Osteocyte (in vitro differentiated cells): ENCODE measurements at regions not wholly inside any gene's neighbourhood (a gene's known extent, or its start where the extent isn't known, plus 50 kb on each side); places are given as distances from the start of the nearest gene placed in this dataset.
A peak's percentile ranks its signal among the peaks of the same experiment; 100 is the strongest.

Experiments
- DNase-seq: peaks from one replicate; pipeline ENCODE4 v3.0.0; 2021; ENCODE audit warnings: mixed read lengths; ENCODE audit not compliant: unreplicated experiment; ENCODE audit errors: extremely low spot score
- H3K27ac Mint-ChIP-seq: one replicate; pipeline ENCODE4 v1.8.0; 2021; ENCODE audit warnings: mild to moderate bottlenecking, mixed read lengths; ENCODE audit not compliant: unreplicated experiment
- H3K27me3 Mint-ChIP-seq: one replicate; pipeline ENCODE4 v1.8.0; 2021; ENCODE audit warnings: mixed read lengths; ENCODE audit not compliant: unreplicated experiment
- H3K36me3 Mint-ChIP-seq: one replicate; pipeline ENCODE4 v1.8.0; 2021; ENCODE audit warnings: mixed read lengths; ENCODE audit not compliant: unreplicated experiment
- H3K4me1 Mint-ChIP-seq: one replicate; pipeline ENCODE4 v1.8.0; 2021; ENCODE audit warnings: mixed read lengths; ENCODE audit not compliant: unreplicated experiment
- H3K4me3 Mint-ChIP-seq: one replicate; pipeline ENCODE4 v1.8.0; 2021; ENCODE audit warnings: mild to moderate bottlenecking, moderate library complexity, mixed read lengths; ENCODE audit not compliant: unreplicated experiment
- H3K9me3 Mint-ChIP-seq: one replicate; pipeline ENCODE4 v1.8.0; 2021; ENCODE audit warnings: mixed read lengths; ENCODE audit not compliant: unreplicated experiment
- CTCF ChIP-seq: fragments of 200-600 bp; sonication (generic); IDR thresholded peaks from 2 replicates; pipeline ENCODE4 v1.5.0; 2021; ENCODE audit warnings: antibody characterized with exemption, mild to moderate bottlenecking, moderate library complexity

DNA sequence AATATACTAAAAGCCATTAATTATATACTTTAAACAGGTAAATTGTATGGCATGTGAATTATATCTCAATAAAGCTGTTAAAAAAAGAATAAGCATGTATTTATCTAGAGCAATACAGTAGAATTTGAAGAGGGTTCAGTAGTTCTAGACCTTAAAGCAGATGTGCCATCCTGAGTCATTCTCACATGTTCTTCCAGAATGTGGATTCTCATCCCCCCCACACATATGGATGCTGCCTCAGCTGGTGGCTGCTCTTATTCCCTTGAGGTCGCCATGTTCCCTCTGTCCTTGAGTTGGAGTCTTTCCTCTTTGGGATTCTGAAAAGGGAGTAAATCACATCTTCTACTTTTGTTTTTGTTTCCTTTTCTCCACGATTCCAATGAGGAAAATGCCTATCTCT is 321.3 kb downstream of the AEBP2 start:
- peaks cover 3% of the 10 kb centered on the region for H3K36me3 Mint-ChIP-seq
- DNase-seq = no peak
- no peak for TF ChIP-seq CTCF
- H3K27ac Mint-ChIP-seq = peak overlapping the region; percentile 31
- no peak overlapping the region for H3K4me3 Mint-ChIP-seq
- peaks cover 16% of the 10 kb centered on the region for H3K9me3 Mint-ChIP-seq
- peaks cover 52% of the 10 kb centered on the region for H3K4me1 Mint-ChIP-seq
- H3K27me3 Mint-ChIP-seq = no peaks in the 10 kb centered on the region

- Mint-ChIP-seq H3K9me3 (peaks cover 16% of the 10 kb centered on the region), H3K4me1 (peaks cover 44% of the 10 kb centered on the region), H3K36me3 (peaks cover 3% of the 10 kb centered on the region), H3K27ac (no peak overlapping the region), H3K4me3 (no peak overlapping the region), H3K27me3 (no peaks in the 10 kb centered on the region)
- TF ChIP-seq CTCF = no peak
- no peak for DNase-seq
These were observed 322.2 kb downstream of the AEBP2 start for GRCh38 chr12:19761463-19761862.

DNA sequence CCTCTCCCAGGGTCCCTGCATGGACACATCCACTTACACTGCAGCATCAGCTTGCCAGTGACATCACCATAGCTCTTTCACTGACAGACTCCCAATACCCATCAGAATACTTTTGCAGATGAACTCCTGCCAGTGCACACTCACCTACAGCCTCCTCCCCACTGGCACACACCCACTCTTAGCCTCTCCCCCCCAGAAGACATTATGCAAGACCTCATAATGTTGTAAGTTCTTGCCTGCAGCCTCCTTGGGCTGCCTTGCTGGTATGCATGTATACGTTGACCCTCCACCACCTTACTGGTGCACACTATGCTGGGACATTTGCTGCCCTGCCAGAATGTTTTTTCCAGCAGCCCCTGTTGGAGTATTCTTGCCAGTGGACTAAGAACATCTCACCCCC is 324.2 kb downstream of the AEBP2 start:
- no peak for TF ChIP-seq CTCF
- H3K4me1 Mint-ChIP-seq = peaks cover 35% of the 10 kb centered on the region
- peaks cover 6% of the 10 kb centered on the region for H3K36me3 Mint-ChIP-seq
- DNase-seq = no peak
- H3K4me3 Mint-ChIP-seq = no peak overlapping the region
- no peak overlapping the region for H3K27ac Mint-ChIP-seq
- H3K27me3 Mint-ChIP-seq = no peaks in the 10 kb centered on the region
- peaks cover 23% of the 10 kb centered on the region for H3K9me3 Mint-ChIP-seq

DNA sequence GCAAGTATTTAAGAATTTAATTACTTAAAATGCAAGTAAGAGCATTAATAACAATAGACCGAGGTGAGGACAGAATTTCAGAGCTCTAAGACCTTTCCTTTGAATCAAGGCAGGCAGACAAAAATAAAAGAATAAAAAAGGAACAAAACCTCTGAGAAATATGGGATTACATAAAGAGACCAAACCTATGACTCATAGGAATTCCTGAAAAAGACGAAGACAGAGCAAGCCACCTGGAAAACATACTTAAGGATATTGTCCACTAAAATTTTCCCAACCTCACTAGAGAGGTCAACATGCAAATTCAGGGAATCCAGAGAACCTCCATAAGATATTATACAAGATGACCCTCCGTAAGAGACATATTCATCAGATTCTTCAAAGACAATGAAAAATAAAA is 325.1 kb downstream of the AEBP2 start:
- Mint-ChIP-seq H3K27me3 (no peaks in the 10 kb centered on the region), H3K27ac (no peak overlapping the region), H3K36me3 (peaks cover 6% of the 10 kb centered on the region), H3K4me1 (peaks cover 29% of the 10 kb centered on the region), H3K4me3 (no peak overlapping the region), H3K9me3 (peaks cover 25% of the 10 kb centered on the region)
- DNase-seq = no peak
- TF ChIP-seq CTCF = no peak

DNA sequence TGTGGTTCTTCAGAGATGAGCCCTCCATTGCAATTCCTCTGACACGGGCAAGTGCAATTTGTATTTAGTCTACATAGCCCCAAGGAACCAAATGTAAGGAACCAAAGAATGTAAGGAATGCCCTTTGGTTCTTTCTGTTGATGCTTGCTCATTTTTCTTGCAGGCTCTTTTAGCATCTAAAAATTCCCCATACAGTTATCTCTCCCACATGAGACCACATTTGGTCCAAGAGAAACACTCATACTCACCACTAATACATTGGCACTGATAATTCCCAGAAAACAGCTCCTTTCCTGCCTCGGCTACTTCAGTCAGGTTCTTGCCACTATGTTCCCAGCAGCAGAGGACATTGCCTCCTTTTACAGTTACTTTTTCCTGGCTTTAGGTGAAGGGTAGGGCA is 332.6 kb downstream of the AEBP2 start:
- no peak for DNase-seq
- H3K27me3 Mint-ChIP-seq = no peaks in the 10 kb centered on the region
- H3K27ac Mint-ChIP-seq = peak overlapping the region; percentile 81
- no peak overlapping the region for H3K4me3 Mint-ChIP-seq
- peak; percentile 36 for TF ChIP-seq CTCF
- peaks cover 9% of the 10 kb centered on the region for H3K9me3 Mint-ChIP-seq
- H3K36me3 Mint-ChIP-seq = peaks cover 7% of the 10 kb centered on the region
- peaks cover 28% of the 10 kb centered on the region for H3K4me1 Mint-ChIP-seq
